RKO (cell line): ENCODE measurements at regions not wholly inside any gene's neighbourhood (a gene's known extent, or its start where the extent isn't known, plus 50 kb on each side); places are given as distances from the start of the nearest gene placed in this dataset.
"Not testable (repeated sequence)": the region's sequence is repeated elsewhere in the genome, so short reads cannot be mapped to it uniquely, and the experiment has no call there.

Experiments
- DNase-seq: peaks from one replicate; pipeline ENCODE4 v3.0.0-alpha.2; 2016; ENCODE audit warnings: low spot score

GRCh38 chr5:18354828-18355227, 720.6 kb downstream of the TAF11L14 start:
- no peak for DNase-seq

- no peak for DNase-seq
These were observed 723.2 kb downstream of the TAF11L14 start for GRCh38 chr5:18357486-18357885.

GRCh38 chr5:18366234-18366633, 732.0 kb downstream of the TAF11L14 start:
- DNase-seq = no peak

- DNase-seq = no peak
These were observed 736.3 kb downstream of the TAF11L14 start for GRCh38 chr5:18370531-18370930.

- no peak for DNase-seq
These were observed 741.4 kb downstream of the TAF11L14 start for GRCh38 chr5:18375641-18376040.

- no peak for DNase-seq
These were observed 743.8 kb downstream of the TAF11L14 start for GRCh38 chr5:18378066-18378465.

- DNase-seq = no peak
These were observed 744.9 kb downstream of the TAF11L14 start for GRCh38 chr5:18379189-18379588.

- DNase-seq = peak; percentile 34
These were observed 746.6 kb downstream of the TAF11L14 start for GRCh38 chr5:18380729-18381362.

- peak; percentile 85 for DNase-seq
These were observed 759.5 kb downstream of the TAF11L14 start for GRCh38 chr5:18393565-18394442.

GRCh38 chr5:18394443-18394804, 760.2 kb downstream of the TAF11L14 start:
- DNase-seq = no peak

GRCh38 chr5:18395126-18396110, 761.2 kb downstream of the TAF11L14 start:
- no peak for DNase-seq

- DNase-seq = no peak
These were observed 763.1 kb downstream of the TAF11L14 start for GRCh38 chr5:18397371-18397770.

- DNase-seq = no peak
These were observed 763.6 kb downstream of the TAF11L14 start for GRCh38 chr5:18397891-18398290.

- DNase-seq = not testable (repeated sequence)
These were observed 765.4 kb downstream of the TAF11L14 start for GRCh38 chr5:18399461-18400327.

GRCh38 chr5:18403141-18403540, 768.9 kb downstream of the TAF11L14 start:
- no peak for DNase-seq

- no peak for DNase-seq
These were observed 769.7 kb downstream of the TAF11L14 start for GRCh38 chr5:18403941-18404438.

GRCh38 chr5:18420711-18421110, 786.5 kb downstream of the TAF11L14 start:
- no peak for DNase-seq

- no peak for DNase-seq
These were observed 799.1 kb downstream of the TAF11L14 start for GRCh38 chr5:18433336-18433735.

GRCh38 chr5:18438126-18438525, 803.9 kb downstream of the TAF11L14 start:
- no peak for DNase-seq

- no peak for DNase-seq
These were observed 821.3 kb downstream of the TAF11L14 start for GRCh38 chr5:18455521-18455920.

- no peak for DNase-seq
These were observed 823.0 kb downstream of the TAF11L14 start for GRCh38 chr5:18457255-18457654.
